K562 (cell line): ENCODE measurements at regions not wholly inside any gene's neighbourhood (a gene's known extent, or its start where the extent isn't known, plus 50 kb on each side); places are given as distances from the start of the nearest gene placed in this dataset.

Experiments used
- ATAC-seq: fragments of 200-7000 bp; cut with Tn5 transposase; 3 replicates; pipeline ENCODE4 v1.9.1; 2020; ENCODE audit warnings: moderate library complexity
- BruUV-seq: library from RNA; stranded (reverse); fragments of 400-500 nt; replicated peaks from 2 replicates; lab custom pipeline; 2021; lab: Mats Ljungman, UMichigan
- CTCF ChIA-PET: fragments of 300-600 bp; formaldehyde crosslinking; extraction: SDS; loops from one replicate; lab custom pipeline; 2021; ENCODE audit warnings: low intra/inter-chr PET ratio; lab: Yijun Ruan, JAX
- POLR2A ChIA-PET: fragments of 300-600, 350-650 bp; sonication (Branson Sonifier 250); formaldehyde crosslinking; extraction: SDS; loops from one replicate; lab custom pipeline; 2021; ENCODE audit warnings: antibody characterized with exemption, inconsistent platforms; lab: Yijun Ruan, JAX
- DNase-seq, 4 experiments: peaks; one replicate each; pipeline versions ENCODE4 v3.0.0 to v3.0.0-alpha.2; 2011 to 2018; ENCODE audit warnings: low spot score in 3 of 4, mixed read lengths in 3 of 4; ENCODE audit errors: extremely low read depth in 1 of 4
- FAIRE-seq: peaks from 2 replicates; lab custom pipeline; 2011; peaks lifted over from hg19 to GRCh38; lab: Jason Lieb, UNC
- H2AFZ ChIP-seq: 2 replicates; pipeline ENCODE4 v1.6.0; 2011; ENCODE audit warnings: low read depth, low read length, control low read depth, inconsistent platforms
- H3K27ac ChIP-seq: fragments of 200-600 bp; 3 replicates; pipeline ENCODE4 v1.8.0; 2011; ENCODE audit warnings: low read depth, mild to moderate bottlenecking, control low read depth, inconsistent platforms, low read length, moderate library complexity, mixed read lengths; ENCODE audit errors: extremely low read depth
- H3K27me3 ChIP-seq, 2 experiments: fragments of 300-600 bp in 1 of 2; 2 replicates in 1 of 2; 3 replicates in 1 of 2; pipeline versions ENCODE4 v1.6.0 to v1.8.0; 2011; ENCODE audit warnings: inconsistent platforms in 2 of 2, low read length in 2 of 2, mild to moderate bottlenecking in 1 of 2, mixed read lengths in 1 of 2, moderate library complexity in 1 of 2; ENCODE audit not compliant: control insufficient read depth in 2 of 2, insufficient read depth in 2 of 2
- H3K36me3 ChIP-seq: fragments of 300-600 bp; 3 replicates; pipeline ENCODE4 v1.8.0; 2011; ENCODE audit warnings: mild to moderate bottlenecking, low read length, inconsistent platforms; ENCODE audit not compliant: control insufficient read depth, insufficient read depth
- H3K4me1 ChIP-seq, 2 experiments: fragments of 200-600 bp in 1 of 2; replicated peaks in 1 of 2; 2 replicates in 1 of 2; 3 replicates in 1 of 2; pipeline versions ENCODE4 v1.5.1 to v1.8.0; 2011; ENCODE audit warnings: inconsistent platforms in 2 of 2, low read length in 2 of 2, mild to moderate bottlenecking in 1 of 2, mixed read lengths in 1 of 2, moderate library complexity in 1 of 2; ENCODE audit not compliant: control insufficient read depth in 2 of 2, insufficient read depth in 2 of 2
- H3K4me2 ChIP-seq: 2 replicates; pipeline ENCODE4 v1.6.1; 2011; ENCODE audit warnings: low read length, control low read depth, inconsistent platforms, mixed read lengths; ENCODE audit not compliant: insufficient read depth
- H3K4me3 ChIP-seq: fragments of 200-600 bp; sonication (generic), shearing (Covaris generic); 2 replicates; pipeline ENCODE4 v1.5.1; 2016; ENCODE audit warnings: control low read depth, inconsistent platforms
- H3K79me2 ChIP-seq: fragments of 200-600 bp; 3 replicates; pipeline ENCODE4 v1.8.0; 2011; ENCODE audit warnings: low read length, inconsistent platforms; ENCODE audit not compliant: control insufficient read depth, insufficient read depth
- H3K9ac ChIP-seq, 2 experiments: 2 replicates each; pipeline versions ENCODE4 v1.6.0 to v1.6.1; 2011; ENCODE audit warnings: low read depth in 2 of 2, low read length in 2 of 2, control low read depth in 1 of 2, inconsistent platforms in 1 of 2, mild to moderate bottlenecking in 1 of 2, mixed read lengths in 1 of 2; ENCODE audit not compliant: insufficient read depth in 1 of 2
- H3K9me1 ChIP-seq: one replicate; pipeline ENCODE4 v1.6.0; 2011; ENCODE audit warnings: inconsistent platforms, mild to moderate bottlenecking, low read length, moderate library complexity; ENCODE audit not compliant: control insufficient read depth, insufficient read depth
- H3K9me3 ChIP-seq: replicated peaks from 2 replicates; pipeline ENCODE4 v1.5.1; 2011; ENCODE audit warnings: low read depth, low read length, inconsistent platforms; ENCODE audit not compliant: control insufficient read depth, insufficient read depth
- H4K20me1 ChIP-seq: replicated peaks from 2 replicates; pipeline ENCODE4 v1.6.1; 2011; ENCODE audit warnings: low read length, inconsistent platforms, mixed read lengths; ENCODE audit not compliant: control insufficient read depth, insufficient read depth
- BHLHE40 ChIP-seq: IDR thresholded peaks from 2 replicates; pipeline ENCODE4 v1.6.1; 2011; ENCODE audit warnings: low read length, improper control_type of control experiment
- BRCA1 ChIP-seq, 2 experiments: fragments of 450-650 bp in 1 of 2; sonication (generic) in 1 of 2; formaldehyde crosslinking in 1 of 2; IDR thresholded peaks; 2 replicates each; pipeline versions ENCODE4 v1.5.0 to v1.6.1; 2017 to 2020; ENCODE audit warnings: mild to moderate bottlenecking in 1 of 2, missing genetic modification reagents in 1 of 2
- CREB3L1 ChIP-seq: fragments of 450-650 bp; IDR thresholded peaks from 2 replicates; pipeline ENCODE4 v1.6.1; 2014; ENCODE audit warnings: low read depth, mild to moderate bottlenecking, moderate library complexity, borderline replicate concordance
- CXXC5 ChIP-seq: fragments of 250-450 bp; sonication (Bioruptor Pico); IDR thresholded peaks from 2 replicates; pipeline ENCODE4 v1.8.0; 2022; ENCODE audit warnings: inconsistent platforms, mild to moderate bottlenecking, moderate library complexity
- ESRRB ChIP-seq: fragments of 250-450 bp; sonication (Bioruptor Pico); IDR thresholded peaks from 2 replicates; pipeline ENCODE4 v1.5.0; 2020; ENCODE audit warnings: mild to moderate bottlenecking, moderate library complexity, borderline replicate concordance
- GTF2A2 ChIP-seq: IDR thresholded peaks from 2 replicates; pipeline ENCODE4 v1.6.1; 2016; ENCODE audit warnings: mild to moderate bottlenecking, missing genetic modification characterization, missing compliant biosample characterization
- HIVEP1 ChIP-seq: fragments of 250-450 bp; sonication (Bioruptor Pico); IDR thresholded peaks from 2 replicates; pipeline ENCODE4 v1.4.0; 2020; ENCODE audit warnings: mild to moderate bottlenecking
- LCOR ChIP-seq: sonication (generic); formaldehyde crosslinking; IDR thresholded peaks from 2 replicates; pipeline ENCODE4 v1.8.0; 2022; ENCODE audit warnings: mild to moderate bottlenecking, missing genetic modification reagents
- RB1 ChIP-seq: fragments of 450-650 bp; IDR thresholded peaks from 2 replicates; pipeline ENCODE4 v1.6.1; 2017; ENCODE audit warnings: low read depth, mild to moderate bottlenecking
- SIN3A ChIP-seq, 2 experiments: fragments of 150-350 bp in 1 of 2; IDR thresholded peaks; 2 replicates each; pipeline ENCODE4 v1.6.1; 2011 to 2016; ENCODE audit warnings: borderline replicate concordance in 2 of 2, low read depth in 2 of 2, low read length in 2 of 2, mild to moderate bottlenecking in 2 of 2, moderate library complexity in 2 of 2; ENCODE audit not compliant: control insufficient read depth in 1 of 2
- TBP ChIP-seq: optimal IDR thresholded peaks from 2 replicates; pipeline ENCODE3; 2011; ENCODE audit warnings: low read depth, low read length, improper control_type of control experiment
- ZMIZ1 ChIP-seq, 2 experiments: fragments of 150-350 bp in 1 of 2; IDR thresholded peaks; 2 replicates each; pipeline ENCODE4 v1.6.1; 2012 to 2016; ENCODE audit warnings: low read depth in 2 of 2, low read length in 2 of 2, mild to moderate bottlenecking in 1 of 2, moderate library complexity in 1 of 2
- ZNF561 ChIP-seq: fragments of 450-650 bp; formaldehyde crosslinking; conservative IDR thresholded peaks from 2 replicates; pipeline ENCODE4 v1.4.0; 2020; ENCODE audit warnings: mild to moderate bottlenecking, moderate library complexity
- ZNF589 ChIP-seq: fragments of 200-800 bp; sonication (Bioruptor generic); IDR thresholded peaks from 2 replicates; pipeline ENCODE4 v1.6.1; 2016; ENCODE audit warnings: low read depth, missing genetic modification characterization, missing compliant biosample characterization
- ZNF778 ChIP-seq: fragments of 450-650 bp; formaldehyde crosslinking; IDR thresholded peaks from 2 replicates; pipeline ENCODE4 v1.4.0; 2020; ENCODE audit warnings: mild to moderate bottlenecking, moderate library complexity
- WGBS: fragments of 100-300 bp; shearing (Covaris generic); methylation state at CpG from one replicate; pipeline ENCODE4 v1.1.6; 2016; ENCODE audit warnings: low coverage, mixed read lengths; ENCODE audit not compliant: insufficient coverage; ENCODE audit errors: missing lambda C conversion rate; 5-methylcytosine and 5-hydroxymethylcytosine counted together
- in situ Hi-C: fragments of 300-500 bp; cut with MboI; formaldehyde crosslinking; loops from 4 replicates; pipeline ENCODE4 v1.15.0; 2018; ENCODE audit warnings: inconsistent platforms, mixed read lengths
- intact Hi-C: fragments of 100-400 bp; cut with micrococcal nuclease; formaldehyde crosslinking; loops from 2 replicates; pipeline ENCODE4 v1.14.2; 2022
- TF ChIP-seq, protein P1 (sequence below): sonication (generic); formaldehyde crosslinking; IDR thresholded peaks from 2 replicates; pipeline ENCODE4 v1.4.0; 2020; ENCODE audit warnings: mild to moderate bottlenecking, missing genetic modification reagents

DNA sequence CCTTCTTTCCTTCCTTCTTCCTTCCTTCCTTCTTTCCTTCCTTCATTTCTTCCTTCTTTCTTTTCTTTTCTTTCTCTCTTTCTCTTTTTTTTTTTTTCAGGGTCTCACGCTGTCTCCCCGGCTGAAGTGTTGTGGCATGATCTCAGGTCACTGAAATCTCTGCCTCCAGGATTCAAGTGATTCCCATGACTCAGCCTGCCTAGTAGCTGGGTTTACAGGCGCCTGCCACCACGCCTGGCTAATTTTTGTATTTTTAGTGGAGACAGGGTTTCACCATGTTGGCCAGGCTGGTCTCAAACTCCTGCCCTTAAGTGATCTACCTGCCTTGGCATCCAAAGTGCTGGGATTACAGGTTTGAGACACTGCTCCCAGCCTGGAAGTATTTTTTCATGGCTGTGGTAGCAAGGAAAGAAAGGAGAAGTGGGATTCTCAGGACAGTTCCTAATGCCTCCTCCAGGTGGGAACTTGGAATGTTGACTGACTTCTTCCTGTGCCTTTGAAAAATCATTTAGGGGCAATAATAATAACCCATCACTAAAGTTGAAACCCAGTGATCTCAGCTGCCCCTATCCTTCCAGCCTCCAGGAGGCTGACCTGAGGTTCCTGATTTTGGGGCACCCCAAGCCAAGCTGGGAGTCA, 89.3 kb upstream of the CELF4 start:
- CTCF ChIA-PET: no interaction called here
- TF ChIP-seq LCOR (CRISPR knock-in tag): no peak
- no peak for TF ChIP-seq HIVEP1
- TF ChIP-seq GTF2A2 (tag): no peak
- no peak for TF ChIP-seq ZNF778 (CRISPR knock-in tag)
- TF ChIP-seq BHLHE40: no peak
- TF ChIP-seq ZNF561: no peak
- no peak for TF ChIP-seq SIN3A (IDR thresholded peaks at IDR 0.05; ENCODE audit: borderline replicate concordance in 2 of 2, control insufficient read depth in 1 of 2, low read depth in 2 of 2, low read length in 2 of 2)
- no peak for TF ChIP-seq TBP
- no peak for TF ChIP-seq ZMIZ1 (IDR thresholded peaks at IDR 0.05; ENCODE audit: low read depth in 2 of 2, low read length in 2 of 2)
- no peak for TF ChIP-seq CXXC5 (CRISPR knock-in tag)
- TF ChIP-seq ZNF589 (CRISPR knock-in tag): no peak
- no peak for TF ChIP-seq ESRRB (CRISPR knock-in tag)
- no peak for TF ChIP-seq CREB3L1
- TF ChIP-seq, protein P1, sequence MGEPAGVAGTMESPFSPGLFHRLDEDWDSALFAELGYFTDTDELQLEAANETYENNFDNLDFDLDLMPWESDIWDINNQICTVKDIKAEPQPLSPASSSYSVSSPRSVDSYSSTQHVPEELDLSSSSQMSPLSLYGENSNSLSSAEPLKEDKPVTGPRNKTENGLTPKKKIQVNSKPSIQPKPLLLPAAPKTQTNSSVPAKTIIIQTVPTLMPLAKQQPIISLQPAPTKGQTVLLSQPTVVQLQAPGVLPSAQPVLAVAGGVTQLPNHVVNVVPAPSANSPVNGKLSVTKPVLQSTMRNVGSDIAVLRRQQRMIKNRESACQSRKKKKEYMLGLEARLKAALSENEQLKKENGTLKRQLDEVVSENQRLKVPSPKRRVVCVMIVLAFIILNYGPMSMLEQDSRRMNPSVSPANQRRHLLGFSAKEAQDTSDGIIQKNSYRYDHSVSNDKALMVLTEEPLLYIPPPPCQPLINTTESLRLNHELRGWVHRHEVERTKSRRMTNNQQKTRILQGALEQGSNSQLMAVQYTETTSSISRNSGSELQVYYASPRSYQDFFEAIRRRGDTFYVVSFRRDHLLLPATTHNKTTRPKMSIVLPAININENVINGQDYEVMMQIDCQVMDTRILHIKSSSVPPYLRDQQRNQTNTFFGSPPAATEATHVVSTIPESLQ (CRISPR knock-in tag): no peak
- no peak for TF ChIP-seq BRCA1 (IDR thresholded peaks at IDR 0.05)
- TF ChIP-seq BRCA1 (CRISPR knock-in tag; IDR thresholded peaks at IDR 0.05): no peak
- no peak for TF ChIP-seq RB1

More for the DNA sequence above, 89.3 kb upstream of the CELF4 start:
- no peak overlapping the region for H3K9ac ChIP-seq
- H3K4me1 ChIP-seq: no peaks in the 10 kb centered on the region
- WGBS: 7% methylated on average over 4 of the region's 4 CpGs
- no peak overlapping the region for H3K4me3 ChIP-seq
- no peak overlapping the region for H2AFZ ChIP-seq
- no peaks in the 10 kb centered on the region for H3K9me1 ChIP-seq
- no peak for DNase-seq
- intact Hi-C loops (no loop called here), in situ Hi-C loops (no loop called here)
- no peaks in the 10 kb centered on the region for H4K20me1 ChIP-seq
- H3K27me3 ChIP-seq: no peaks in the 10 kb centered on the region
- H3K79me2 ChIP-seq: no peaks in the 10 kb centered on the region
- BruUV-seq: no TSS peak
- no peaks in the 10 kb centered on the region for H3K36me3 ChIP-seq
- POLR2A ChIA-PET: no interaction called here
- no peak for ATAC-seq
- no peak for FAIRE-seq
- H3K4me2 ChIP-seq: no peak overlapping the region
- H3K9me3 ChIP-seq: no peaks in the 10 kb centered on the region
- no peak overlapping the region for H3K27ac ChIP-seq
